Tibial nerve (tissue), 4 donors: ENCODE measurements at regions not wholly inside any gene's neighbourhood (a gene's known extent, or its start where the extent isn't known, plus 50 kb on each side); places are given as distances from the start of the nearest gene placed in this dataset.

ENCODE experiments used
- DNase-seq, 2 donors: peaks; one replicate each; pipeline ENCODE4 v3.0.0-alpha.2; 2019; ENCODE audit warnings: low spot score in 2 of 2
- H3K27ac ChIP-seq, 4 donors: fragments of 200-600 bp; sonication (generic) in 3 of 4; one replicate each; pipeline ENCODE4 v1.5.1; 2017 to 2019; ENCODE audit warnings: mild to moderate bottlenecking in 1 of 4
- H3K27me3 ChIP-seq, 2 donors: fragments of 200-600 bp; sonication (generic) in 1 of 2; one replicate each; pipeline versions ENCODE4 v1.5.1 to v1.6.0; 2017 to 2019
- H3K36me3 ChIP-seq, 3 donors: fragments of 200-600 bp; sonication (generic); one replicate each; pipeline ENCODE4 v1.5.1; 2018 to 2019
- H3K4me1 ChIP-seq, 4 donors: fragments of 200-600 bp; sonication (generic) in 3 of 4; one replicate each; pipeline ENCODE4 v1.5.1; 2017 to 2019
- H3K4me3 ChIP-seq, 4 donors: fragments of 200-600 bp; sonication (generic) in 3 of 4; one replicate each; pipeline ENCODE4 v1.5.1; 2017 to 2019; ENCODE audit warnings: mild to moderate bottlenecking in 1 of 4, moderate library complexity in 1 of 4
- H3K9me3 ChIP-seq, 4 donors: fragments of 200-600 bp; sonication (generic) in 3 of 4; one replicate each; pipeline ENCODE4 v1.5.1; 2017 to 2019
- EP300 ChIP-seq, 2 donors: sonication (generic); formaldehyde crosslinking; IDR thresholded peaks; one replicate each; pipeline ENCODE4 v1.6.1; 2017; ENCODE audit warnings: antibody characterized with exemption in 2 of 2, mild to moderate bottlenecking in 1 of 2
- POLR2A ChIP-seq, 2 donors: fragments of 450-650 bp; IDR thresholded peaks; one replicate each; pipeline ENCODE4 v1.6.1; 2017; ENCODE audit warnings: antibody characterized with exemption in 2 of 2, mild to moderate bottlenecking in 2 of 2, moderate library complexity in 2 of 2
- WGBS, 2 donors: methylation state at CpG; one replicate each; pipeline ENCODE4 v1.1.5; 2018; 5-methylcytosine and 5-hydroxymethylcytosine counted together
- TF ChIP-seq, protein P1 (sequence below), 5 experiments: fragments of 200-600 bp in 3 of 5; fragments of 450-650 bp in 2 of 5; sonication (generic) in 3 of 5; IDR thresholded peaks; one replicate each; pipeline ENCODE4 v1.5.1; 2016 to 2019; ENCODE audit warnings: antibody characterized with exemption in 5 of 5, mild to moderate bottlenecking in 3 of 5, moderate library complexity in 2 of 5

DNA sequence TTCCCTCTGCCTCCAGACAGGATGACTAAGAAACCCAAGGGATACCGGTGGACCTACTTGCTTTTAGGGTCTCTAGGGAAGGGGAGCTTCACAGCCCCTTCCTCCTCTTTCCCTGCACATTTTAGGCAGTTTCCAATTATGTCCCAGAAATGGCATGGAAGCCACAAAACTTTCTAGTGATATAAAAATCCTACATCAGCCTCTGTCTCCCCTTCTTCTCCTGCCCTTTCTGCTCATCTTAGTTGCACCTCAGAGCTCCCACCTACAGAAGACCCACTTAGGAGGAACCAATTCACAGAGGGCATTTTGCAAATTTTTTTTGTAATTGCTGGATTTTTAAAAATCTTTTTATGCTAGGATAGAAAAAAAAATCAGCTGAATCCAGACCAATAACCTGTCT is 263.1 kb downstream of the TNS1 start:
- H3K9me3 ChIP-seq = no peaks in the 10 kb centered on the region
- WGBS, 2 donors = 91 to 93% methylated on average over 1 of the region's 1 CpG
- no peak for DNase-seq
- no peaks in the 10 kb centered on the region for H3K27me3 ChIP-seq
- no peak for TF ChIP-seq POLR2A (IDR thresholded peaks at IDR 0.05)
- TF ChIP-seq EP300 (IDR thresholded peaks at IDR 0.05) = no peak
- TF ChIP-seq, protein P1, sequence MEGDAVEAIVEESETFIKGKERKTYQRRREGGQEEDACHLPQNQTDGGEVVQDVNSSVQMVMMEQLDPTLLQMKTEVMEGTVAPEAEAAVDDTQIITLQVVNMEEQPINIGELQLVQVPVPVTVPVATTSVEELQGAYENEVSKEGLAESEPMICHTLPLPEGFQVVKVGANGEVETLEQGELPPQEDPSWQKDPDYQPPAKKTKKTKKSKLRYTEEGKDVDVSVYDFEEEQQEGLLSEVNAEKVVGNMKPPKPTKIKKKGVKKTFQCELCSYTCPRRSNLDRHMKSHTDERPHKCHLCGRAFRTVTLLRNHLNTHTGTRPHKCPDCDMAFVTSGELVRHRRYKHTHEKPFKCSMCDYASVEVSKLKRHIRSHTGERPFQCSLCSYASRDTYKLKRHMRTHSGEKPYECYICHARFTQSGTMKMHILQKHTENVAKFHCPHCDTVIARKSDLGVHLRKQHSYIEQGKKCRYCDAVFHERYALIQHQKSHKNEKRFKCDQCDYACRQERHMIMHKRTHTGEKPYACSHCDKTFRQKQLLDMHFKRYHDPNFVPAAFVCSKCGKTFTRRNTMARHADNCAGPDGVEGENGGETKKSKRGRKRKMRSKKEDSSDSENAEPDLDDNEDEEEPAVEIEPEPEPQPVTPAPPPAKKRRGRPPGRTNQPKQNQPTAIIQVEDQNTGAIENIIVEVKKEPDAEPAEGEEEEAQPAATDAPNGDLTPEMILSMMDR (IDR thresholded peaks at IDR 0.05) = no peak
- H3K4me1 ChIP-seq = peaks cover 0 to 48% (median 7%) of the 10 kb centered on the region in 4 donors
- H3K27ac ChIP-seq = peak overlapping the region in 1 of 4 donors; percentile 56
- no peaks in the 10 kb centered on the region for H3K36me3 ChIP-seq
- H3K4me3 ChIP-seq = no peak overlapping the region

DNA sequence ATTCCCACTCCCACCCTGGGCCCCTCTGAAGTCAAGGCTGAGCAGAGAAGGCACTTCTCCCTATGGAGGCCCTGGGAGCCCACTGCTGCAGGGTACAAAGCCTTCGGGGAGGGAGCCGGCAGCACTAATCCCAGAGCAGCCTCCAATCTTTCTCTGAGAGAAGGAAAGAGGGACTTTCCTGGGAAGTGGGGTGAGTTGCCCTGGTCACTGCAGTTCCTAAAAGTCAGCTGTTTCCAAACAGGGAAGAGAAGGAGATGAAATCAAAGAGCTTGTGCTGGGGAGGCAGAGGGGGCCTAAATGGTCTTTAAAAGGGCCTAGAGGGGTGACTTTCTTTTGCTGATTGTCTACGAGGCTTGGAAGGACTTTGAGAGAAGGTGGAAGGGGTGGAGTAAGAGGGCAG is 264.7 kb downstream of the TNS1 start:
- no peak overlapping the region for H3K4me3 ChIP-seq
- no peak overlapping the region for H3K27ac ChIP-seq
- no peaks in the 10 kb centered on the region for H3K27me3 ChIP-seq
- H3K4me1 ChIP-seq = peaks cover 0 to 51% (median 9%) of the 10 kb centered on the region in 4 donors
- 79 to 84% methylated on average over 3 of the region's 3 CpGs for WGBS, 2 donors
- no peaks in the 10 kb centered on the region for H3K9me3 ChIP-seq
- no peaks in the 10 kb centered on the region for H3K36me3 ChIP-seq
- DNase-seq = no peak
- no peak for TF ChIP-seq POLR2A (IDR thresholded peaks at IDR 0.05)
- TF ChIP-seq, protein P1 (IDR thresholded peaks at IDR 0.05) = no peak
- no peak for TF ChIP-seq EP300 (IDR thresholded peaks at IDR 0.05)

DNA sequence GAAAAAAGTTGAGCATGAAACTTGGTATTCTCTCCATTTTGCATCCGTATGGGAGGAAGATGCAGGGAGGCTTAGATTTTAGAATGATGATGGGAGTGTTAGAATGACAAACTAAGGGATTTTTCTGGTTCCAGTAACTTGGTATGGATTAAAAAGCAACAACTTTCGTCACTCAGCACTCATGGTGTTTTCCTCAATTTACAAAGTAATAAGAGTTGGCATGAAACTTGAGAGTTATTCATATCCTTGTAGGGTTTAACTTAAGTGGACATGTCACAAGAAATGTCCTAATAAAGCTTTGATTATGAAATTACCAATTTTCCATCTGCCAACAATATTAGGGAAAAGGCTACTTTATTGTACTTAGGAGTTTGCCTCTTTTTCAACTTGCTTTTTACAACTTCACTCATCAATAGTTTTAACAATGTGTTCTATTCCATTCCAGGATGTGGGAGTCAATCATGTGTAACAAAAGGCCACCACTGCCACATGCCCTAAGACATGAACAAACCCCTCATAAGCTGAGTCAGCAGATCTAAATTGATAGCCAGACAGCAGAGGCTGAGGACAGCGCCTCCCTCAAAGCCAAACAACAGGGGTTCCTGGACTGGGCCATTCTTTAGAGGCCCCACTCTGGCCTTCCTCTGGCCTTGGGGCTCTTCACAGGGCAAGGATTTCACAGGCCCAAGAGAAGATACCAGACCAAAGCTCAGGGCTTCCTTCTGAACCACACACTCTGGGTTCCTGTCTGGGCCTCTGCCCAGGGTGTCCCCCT is 265.8 kb downstream of the TNS1 start:
- Histone ChIP-seq H3K36me3 (no peaks in the 10 kb centered on the region), H3K9me3 (no peaks in the 10 kb centered on the region), H3K4me3 (no peak overlapping the region), H3K4me1 (peaks cover 0 to 62% (median 16%) of the 10 kb centered on the region in 4 donors), H3K27ac (peak overlapping the region in 2 of 4 donors; percentile 8 to 59), H3K27me3 (no peaks in the 10 kb centered on the region)
- no peak for DNase-seq
- TF ChIP-seq POLR2A (IDR thresholded peaks at IDR 0.05) (no peak), EP300 (IDR thresholded peaks at IDR 0.05) (no peak)
- TF ChIP-seq, protein P1 (IDR thresholded peaks at IDR 0.05) = no peak
- 72 to 82% methylated on average over 3 of the region's 3 CpGs for WGBS, 2 donors

DNA sequence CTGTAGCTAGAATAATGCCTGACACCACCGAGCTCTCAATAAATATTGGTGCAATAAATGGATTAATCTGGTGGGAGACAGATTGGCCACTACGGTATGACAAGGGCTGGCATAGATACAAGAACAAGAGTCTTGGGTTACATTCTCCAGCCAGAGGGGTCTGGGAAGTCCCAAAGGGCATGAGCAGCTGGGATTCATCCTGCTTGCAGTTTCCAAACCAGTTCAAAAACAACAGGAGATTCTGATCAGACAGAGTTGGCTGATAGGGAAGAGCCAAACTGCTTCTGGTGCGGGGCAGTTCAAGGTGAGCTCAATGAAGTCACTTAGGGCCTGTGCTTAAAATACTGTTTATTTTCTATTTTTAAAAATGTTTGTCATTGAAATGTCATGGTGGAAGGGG is 266.9 kb downstream of the TNS1 start:
- no peaks in the 10 kb centered on the region for H3K9me3 ChIP-seq
- no peak for DNase-seq
- H3K27me3 ChIP-seq = no peaks in the 10 kb centered on the region
- no peak for TF ChIP-seq POLR2A (IDR thresholded peaks at IDR 0.05)
- no peaks in the 10 kb centered on the region for H3K36me3 ChIP-seq
- peaks cover 0 to 58% (median 19%) of the 10 kb centered on the region in 4 donors for H3K4me1 ChIP-seq
- peak overlapping the region in 2 of 4 donors; percentile 36 to 59 for H3K27ac ChIP-seq
- WGBS, 2 donors = 59 to 60% methylated on average over 3 of the region's 3 CpGs
- no peak overlapping the region for H3K4me3 ChIP-seq

DNA sequence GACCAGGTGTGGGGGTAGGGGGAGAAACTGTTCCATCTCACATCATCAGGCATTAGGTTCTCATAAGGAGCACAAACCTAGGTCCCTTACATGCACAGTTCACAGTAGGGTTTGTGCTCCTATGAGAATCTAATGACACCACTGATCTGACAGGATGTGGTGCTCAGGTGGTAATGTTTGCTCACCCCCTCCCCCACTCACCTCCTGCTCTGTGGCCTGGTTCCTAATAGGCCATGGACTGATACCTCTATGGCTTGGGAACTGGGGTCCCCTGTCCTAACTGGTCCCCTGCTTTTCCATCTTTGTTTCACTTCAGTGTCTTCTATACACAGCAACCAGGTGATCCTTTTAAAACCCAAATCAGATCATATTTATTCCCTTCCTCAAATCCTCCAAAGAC is 267.8 kb downstream of the TNS1 start:
- Histone ChIP-seq H3K27ac (no peak overlapping the region), H3K4me1 (peaks cover 0 to 59% (median 18%) of the 10 kb centered on the region in 4 donors), H3K27me3 (no peaks in the 10 kb centered on the region), H3K9me3 (no peaks in the 10 kb centered on the region), H3K4me3 (no peak overlapping the region), H3K36me3 (no peaks in the 10 kb centered on the region)
- TF ChIP-seq EP300 (IDR thresholded peaks at IDR 0.05) (no peak), POLR2A (IDR thresholded peaks at IDR 0.05) (no peak)
- TF ChIP-seq, protein P1 (IDR thresholded peaks at IDR 0.05) = no peak
- DNase-seq = no peak
